ENCODE measurements at regions not wholly inside any gene's neighbourhood (a gene's known extent, or its start where the extent isn't known, plus 50 kb on each side); places are given as distances from the start of the nearest gene placed in this dataset.
A peak's percentile ranks its signal among the peaks of the same experiment; 100 is the strongest.

- H3K27me3 Mint-ChIP-seq = peaks cover 70% of the 10 kb centered on the region
- ATAC-seq (ENCODE audit: poor library complexity) = no peak
- H3K27ac ChIP-seq (ENCODE audit: low read depth in 1 of 2, low read length in 2 of 2) = no peak overlapping the region
- no peaks in the 10 kb centered on the region for H3K36me3 Mint-ChIP-seq (ENCODE audit: low read depth)
- no peaks in the 10 kb centered on the region for H3K9me3 Mint-ChIP-seq
- DNase-seq = peak in 2 of 14 experiments; percentile 9 to 19
- peaks cover 37 to 66% of the 10 kb centered on the region in 2 experiments for H3K27me3 ChIP-seq (ENCODE audit: control insufficient read depth in 1 of 2, insufficient read depth in 2 of 2, low read length in 2 of 2)
- no peak for TF ChIP-seq CTCF (IDR thresholded peaks at IDR 0.05)
- peak overlapping the region; percentile 69 for H3K4me3 Mint-ChIP-seq
- peaks cover 0 to 10% of the 10 kb centered on the region in 2 experiments for H3K9me3 ChIP-seq (ENCODE audit: control insufficient read depth in 1 of 2, insufficient read depth in 1 of 2, low read length in 2 of 2)
- H3K4me1 Mint-ChIP-seq (ENCODE audit: low read depth) = peaks cover 12% of the 10 kb centered on the region
- H3K4me1 ChIP-seq (ENCODE audit: insufficient read depth, low read length) = peaks cover 8% of the 10 kb centered on the region
- no peak overlapping the region for H3K27ac Mint-ChIP-seq
- H3K4me3 ChIP-seq (ENCODE audit: low read length) = peak overlapping the region; percentile 34
- intact Hi-C loops (cut with DNase I, micrococcal nuclease) = no loop called here
- POLR2A ChIA-PET = no interaction called here
- H3K36me3 ChIP-seq (ENCODE audit: insufficient read depth, low read length) = no peaks in the 10 kb centered on the region
- CTCF ChIA-PET = no interaction called here
Measured at GRCh38 chr21:38660333-38661196, 145.2 kb upstream of the ETS2 start.

GRCh38 chr21:38661197-38661871, 144.4 kb upstream of the ETS2 start:
- ChIA-PET CTCF (no interaction called here), POLR2A (no interaction called here)
- peaks cover 34 to 61% of the 10 kb centered on the region in 2 experiments for H3K27me3 ChIP-seq (ENCODE audit: control insufficient read depth in 1 of 2, insufficient read depth in 2 of 2, low read length in 2 of 2)

More at GRCh38 chr21:38661197-38661871, 144.4 kb upstream of the ETS2 start:
- Histone ChIP-seq H3K27ac (ENCODE audit: low read depth in 1 of 2, low read length in 2 of 2) (no peak overlapping the region), H3K9me3 (ENCODE audit: control insufficient read depth in 1 of 2, insufficient read depth in 1 of 2, low read length in 2 of 2) (peaks cover 0 to 10% of the 10 kb centered on the region in 2 experiments), H3K36me3 (ENCODE audit: insufficient read depth, low read length) (no peaks in the 10 kb centered on the region), H3K4me3 (ENCODE audit: low read length) (peak overlapping the region; percentile 34), H3K4me1 (ENCODE audit: insufficient read depth, low read length) (peaks cover 8% of the 10 kb centered on the region)
- Mint-ChIP-seq H3K4me1 (ENCODE audit: low read depth) (peaks cover 12% of the 10 kb centered on the region), H3K9me3 (no peaks in the 10 kb centered on the region), H3K27me3 (peaks cover 72% of the 10 kb centered on the region), H3K4me3 (peak overlapping the region; percentile 69), H3K36me3 (ENCODE audit: low read depth) (no peaks in the 10 kb centered on the region), H3K27ac (no peak overlapping the region)
- ATAC-seq (ENCODE audit: poor library complexity) = no peak
- DNase-seq = peak in 2 of 14 experiments; percentile 8 to 15
- TF ChIP-seq CTCF (IDR thresholded peaks at IDR 0.05) = no peak
- intact Hi-C loops (cut with DNase I, micrococcal nuclease) = no loop called here

All from CD4-positive, alpha-beta T cell (primary cell).